ENCODE measurements at regions not wholly inside any gene's neighbourhood (a gene's known extent, or its start where the extent isn't known, plus 50 kb on each side); places are given as distances from the start of the nearest gene placed in this dataset.

- TF ChIP-seq ZNF329 (CRISPR knock-in tag; IDR thresholded peaks at IDR 0.05; ENCODE audit: low read depth) (no peak), HNRNPLL (IDR thresholded peaks at IDR 0.05; ENCODE audit: low read depth, low read length, poor library complexity, severe bottlenecking) (no peak), POLR2G (IDR thresholded peaks at IDR 0.05; ENCODE audit: low read depth, low read length) (no peak), POLR2AphosphoS5 (IDR thresholded peaks at IDR 0.05; ENCODE audit: low read depth, low read length) (no peak), AKAP8 (CRISPR knock-in tag; IDR thresholded peaks at IDR 0.05) (no peak), GATAD2A (CRISPR knock-in tag; IDR thresholded peaks at IDR 0.05) (no peak), RFX5 (IDR thresholded peaks at IDR 0.05; ENCODE audit: low read depth, low read length) (no peak), CTCF (CRISPR knock-in tag; IDR thresholded peaks at IDR 0.05) (no peak)
Measured at GRCh38 chr3:77869423-77869822, 829.5 kb downstream of the ROBO2 start.
